SH-SY5Y (cell line): ENCODE measurements at regions not wholly inside any gene's neighbourhood (a gene's known extent, or its start where the extent isn't known, plus 50 kb on each side); places are given as distances from the start of the nearest gene placed in this dataset.

Source experiments
- GATA2 ChIP-seq: IDR thresholded peaks from 2 replicates; pipeline ENCODE4 v1.6.1; 2011; ENCODE audit warnings: mild to moderate bottlenecking, low read depth, low read length
- GATA3 ChIP-seq: IDR thresholded peaks from 2 replicates; pipeline ENCODE4 v1.6.1; 2011; ENCODE audit warnings: low read depth, mild to moderate bottlenecking, low read length, moderate library complexity

- TF ChIP-seq GATA3: no peak
- no peak for TF ChIP-seq GATA2
Measured at GRCh38 chr11:29100967-29101366, 915.9 kb downstream of the KCNA4 start.

- TF ChIP-seq GATA2 (no peak), GATA3 (no peak)
Measured at GRCh38 chr11:29095821-29096220, 921.0 kb downstream of the KCNA4 start.

- TF ChIP-seq GATA2 (no peak), GATA3 (no peak)
Measured at GRCh38 chr11:29093416-29094120, 923.3 kb downstream of the KCNA4 start.

- TF ChIP-seq GATA3 (no peak), GATA2 (no peak)
Measured at GRCh38 chr11:29087200-29087812, 929.5 kb downstream of the KCNA4 start.

- TF ChIP-seq GATA2 (no peak), GATA3 (no peak)
Measured at GRCh38 chr11:29075726-29076125, 941.1 kb downstream of the KCNA4 start.

- TF ChIP-seq GATA3 (no peak), GATA2 (no peak)
Measured at GRCh38 chr11:29063630-29064361, 953.0 kb downstream of the KCNA4 start.

GRCh38 chr11:29061452-29061851 lies 953.3 kb downstream of the METTL15 start:
- TF ChIP-seq GATA3 (no peak), GATA2 (no peak)

- TF ChIP-seq GATA2 (no peak), GATA3 (no peak)
Measured at GRCh38 chr11:29051935-29052334, 943.7 kb downstream of the METTL15 start.

- no peak for TF ChIP-seq GATA2
- TF ChIP-seq GATA3: no peak
Measured at GRCh38 chr11:29040489-29040888, 932.3 kb downstream of the METTL15 start.

- TF ChIP-seq GATA3 (no peak), GATA2 (no peak)
Measured at GRCh38 chr11:29032384-29033149, 924.4 kb downstream of the METTL15 start.

GRCh38 chr11:29029452-29029851 lies 921.3 kb downstream of the METTL15 start:
- TF ChIP-seq GATA2: no peak
- no peak for TF ChIP-seq GATA3

GRCh38 chr11:29027436-29027835 lies 919.2 kb downstream of the METTL15 start:
- no peak for TF ChIP-seq GATA2
- no peak for TF ChIP-seq GATA3

- TF ChIP-seq GATA3 (no peak), GATA2 (no peak)
Measured at GRCh38 chr11:29026286-29026685, 918.1 kb downstream of the METTL15 start.

GRCh38 chr11:29025001-29025400 lies 916.8 kb downstream of the METTL15 start:
- TF ChIP-seq GATA3 (no peak), GATA2 (no peak)

GRCh38 chr11:29024386-29024785 lies 916.2 kb downstream of the METTL15 start:
- TF ChIP-seq GATA2 (no peak), GATA3 (no peak)
